Osteocyte (in vitro differentiated cells): ENCODE measurements at regions not wholly inside any gene's neighbourhood (a gene's known extent, or its start where the extent isn't known, plus 50 kb on each side); places are given as distances from the start of the nearest gene placed in this dataset.

Experiments
- DNase-seq: peaks from one replicate; pipeline ENCODE4 v3.0.0; 2021; ENCODE audit warnings: mixed read lengths; ENCODE audit not compliant: unreplicated experiment; ENCODE audit errors: extremely low spot score
- H3K27ac Mint-ChIP-seq: one replicate; pipeline ENCODE4 v1.8.0; 2021; ENCODE audit warnings: mild to moderate bottlenecking, mixed read lengths; ENCODE audit not compliant: unreplicated experiment
- H3K27me3 Mint-ChIP-seq: one replicate; pipeline ENCODE4 v1.8.0; 2021; ENCODE audit warnings: mixed read lengths; ENCODE audit not compliant: unreplicated experiment
- H3K36me3 Mint-ChIP-seq: one replicate; pipeline ENCODE4 v1.8.0; 2021; ENCODE audit warnings: mixed read lengths; ENCODE audit not compliant: unreplicated experiment
- H3K4me1 Mint-ChIP-seq: one replicate; pipeline ENCODE4 v1.8.0; 2021; ENCODE audit warnings: mixed read lengths; ENCODE audit not compliant: unreplicated experiment
- H3K4me3 Mint-ChIP-seq: one replicate; pipeline ENCODE4 v1.8.0; 2021; ENCODE audit warnings: mild to moderate bottlenecking, moderate library complexity, mixed read lengths; ENCODE audit not compliant: unreplicated experiment
- H3K9me3 Mint-ChIP-seq: one replicate; pipeline ENCODE4 v1.8.0; 2021; ENCODE audit warnings: mixed read lengths; ENCODE audit not compliant: unreplicated experiment
- TF ChIP-seq, protein P1 (sequence below): fragments of 200-600 bp; sonication (generic); IDR thresholded peaks from 2 replicates; pipeline ENCODE4 v1.5.0; 2021; ENCODE audit warnings: antibody characterized with exemption, mild to moderate bottlenecking, moderate library complexity

- H3K27ac Mint-ChIP-seq, result no peak overlapping the region
- no peaks in the 10 kb centered on the region for H3K4me1 Mint-ChIP-seq
- no peak for DNase-seq
- H3K27me3 Mint-ChIP-seq, result peaks cover 2% of the 10 kb centered on the region
- TF ChIP-seq, protein P1, sequence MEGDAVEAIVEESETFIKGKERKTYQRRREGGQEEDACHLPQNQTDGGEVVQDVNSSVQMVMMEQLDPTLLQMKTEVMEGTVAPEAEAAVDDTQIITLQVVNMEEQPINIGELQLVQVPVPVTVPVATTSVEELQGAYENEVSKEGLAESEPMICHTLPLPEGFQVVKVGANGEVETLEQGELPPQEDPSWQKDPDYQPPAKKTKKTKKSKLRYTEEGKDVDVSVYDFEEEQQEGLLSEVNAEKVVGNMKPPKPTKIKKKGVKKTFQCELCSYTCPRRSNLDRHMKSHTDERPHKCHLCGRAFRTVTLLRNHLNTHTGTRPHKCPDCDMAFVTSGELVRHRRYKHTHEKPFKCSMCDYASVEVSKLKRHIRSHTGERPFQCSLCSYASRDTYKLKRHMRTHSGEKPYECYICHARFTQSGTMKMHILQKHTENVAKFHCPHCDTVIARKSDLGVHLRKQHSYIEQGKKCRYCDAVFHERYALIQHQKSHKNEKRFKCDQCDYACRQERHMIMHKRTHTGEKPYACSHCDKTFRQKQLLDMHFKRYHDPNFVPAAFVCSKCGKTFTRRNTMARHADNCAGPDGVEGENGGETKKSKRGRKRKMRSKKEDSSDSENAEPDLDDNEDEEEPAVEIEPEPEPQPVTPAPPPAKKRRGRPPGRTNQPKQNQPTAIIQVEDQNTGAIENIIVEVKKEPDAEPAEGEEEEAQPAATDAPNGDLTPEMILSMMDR, result no peak
- no peak overlapping the region for H3K4me3 Mint-ChIP-seq
- no peaks in the 10 kb centered on the region for H3K9me3 Mint-ChIP-seq
- H3K36me3 Mint-ChIP-seq, result no peaks in the 10 kb centered on the region
Measured at GRCh38 chr6:120302041-120302440, 952.5 kb upstream of the MAN1A1 start.

DNA sequence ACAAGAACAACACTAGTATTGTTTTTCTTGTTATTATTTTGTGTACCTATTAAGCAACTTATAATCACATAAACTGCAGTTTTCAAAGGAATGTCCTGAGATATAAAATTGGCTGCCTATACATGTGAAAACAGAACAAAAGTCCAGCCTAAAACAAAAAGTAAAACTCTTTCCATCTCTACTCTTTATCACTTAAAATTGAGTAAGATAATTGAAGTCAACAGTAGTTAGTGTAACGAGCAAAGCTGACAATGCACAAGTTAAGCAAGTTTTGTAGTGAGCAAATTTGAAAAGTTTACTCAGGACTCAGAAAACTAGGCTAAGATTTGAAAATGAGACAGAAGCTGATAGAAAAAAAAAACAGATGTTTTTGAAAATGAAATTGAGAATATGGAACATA is 941.4 kb upstream of the MAN1A1 start:
- no peak for DNase-seq
- no peak overlapping the region for H3K27ac Mint-ChIP-seq
- TF ChIP-seq, protein P1, result no peak
- no peaks in the 10 kb centered on the region for H3K9me3 Mint-ChIP-seq
- H3K4me1 Mint-ChIP-seq, result no peaks in the 10 kb centered on the region
- no peaks in the 10 kb centered on the region for H3K36me3 Mint-ChIP-seq
- no peaks in the 10 kb centered on the region for H3K27me3 Mint-ChIP-seq
- H3K4me3 Mint-ChIP-seq, result no peak overlapping the region

DNA sequence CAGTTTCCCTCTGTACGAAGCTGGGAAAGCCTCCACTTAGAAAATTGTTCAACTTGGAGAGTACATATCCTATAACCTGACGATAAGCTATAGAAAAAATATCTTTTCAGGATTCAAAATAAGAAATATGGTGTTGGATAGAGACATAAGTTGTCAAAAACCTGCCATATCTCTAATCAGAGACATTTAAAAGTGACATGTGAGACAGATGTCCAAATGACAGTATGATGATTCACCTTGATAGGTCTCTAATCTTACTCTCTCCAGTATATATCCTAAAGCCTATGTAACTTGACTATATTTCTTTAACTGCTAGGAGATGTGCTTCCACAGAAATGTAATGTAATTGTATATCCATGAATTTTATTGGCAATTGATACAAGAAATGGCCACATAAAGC is 932.4 kb upstream of the MAN1A1 start:
- Mint-ChIP-seq H3K36me3 (no peaks in the 10 kb centered on the region), H3K4me3 (no peak overlapping the region), H3K27ac (no peak overlapping the region), H3K27me3 (no peaks in the 10 kb centered on the region), H3K4me1 (no peaks in the 10 kb centered on the region), H3K9me3 (no peaks in the 10 kb centered on the region)
- DNase-seq, result no peak
- TF ChIP-seq, protein P1, result no peak

DNA sequence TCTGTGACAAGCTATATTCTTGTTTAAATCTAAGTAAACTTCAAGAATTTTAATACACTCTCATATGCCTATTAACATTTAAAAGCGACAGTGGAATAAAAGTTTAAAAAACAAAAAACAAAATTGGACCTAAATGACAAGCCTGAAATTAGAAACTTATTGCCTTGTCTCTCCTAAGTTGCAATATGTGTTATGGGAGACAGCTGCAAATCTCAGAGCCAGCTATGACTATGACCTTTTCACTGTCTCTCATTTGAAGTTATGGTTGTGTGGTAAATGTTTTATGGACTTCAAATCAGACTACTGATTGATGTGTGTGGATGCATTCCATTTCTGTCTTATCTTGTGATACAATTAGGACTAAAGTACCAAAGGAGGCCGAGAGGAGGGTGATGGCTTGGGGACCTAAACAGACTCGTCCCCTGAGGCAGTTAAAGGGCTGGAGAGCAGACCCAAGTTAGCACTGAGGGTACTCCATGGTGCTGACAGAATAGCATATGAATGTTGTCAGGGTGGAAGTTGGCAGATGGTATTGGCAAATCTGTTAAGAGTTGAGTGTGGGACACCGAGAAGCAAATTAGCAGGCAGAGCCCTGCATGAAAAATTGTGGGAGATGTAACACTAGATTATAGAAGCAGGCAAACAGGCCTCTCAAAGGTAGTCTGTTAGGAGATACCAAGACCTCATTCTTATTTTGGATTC is 930.1 kb upstream of the MAN1A1 start:
- Mint-ChIP-seq H3K9me3 (no peaks in the 10 kb centered on the region), H3K36me3 (no peaks in the 10 kb centered on the region), H3K4me1 (no peaks in the 10 kb centered on the region), H3K27me3 (no peaks in the 10 kb centered on the region), H3K27ac (no peak overlapping the region), H3K4me3 (no peak overlapping the region)
- DNase-seq, result no peak
- TF ChIP-seq, protein P1, result no peak

DNA sequence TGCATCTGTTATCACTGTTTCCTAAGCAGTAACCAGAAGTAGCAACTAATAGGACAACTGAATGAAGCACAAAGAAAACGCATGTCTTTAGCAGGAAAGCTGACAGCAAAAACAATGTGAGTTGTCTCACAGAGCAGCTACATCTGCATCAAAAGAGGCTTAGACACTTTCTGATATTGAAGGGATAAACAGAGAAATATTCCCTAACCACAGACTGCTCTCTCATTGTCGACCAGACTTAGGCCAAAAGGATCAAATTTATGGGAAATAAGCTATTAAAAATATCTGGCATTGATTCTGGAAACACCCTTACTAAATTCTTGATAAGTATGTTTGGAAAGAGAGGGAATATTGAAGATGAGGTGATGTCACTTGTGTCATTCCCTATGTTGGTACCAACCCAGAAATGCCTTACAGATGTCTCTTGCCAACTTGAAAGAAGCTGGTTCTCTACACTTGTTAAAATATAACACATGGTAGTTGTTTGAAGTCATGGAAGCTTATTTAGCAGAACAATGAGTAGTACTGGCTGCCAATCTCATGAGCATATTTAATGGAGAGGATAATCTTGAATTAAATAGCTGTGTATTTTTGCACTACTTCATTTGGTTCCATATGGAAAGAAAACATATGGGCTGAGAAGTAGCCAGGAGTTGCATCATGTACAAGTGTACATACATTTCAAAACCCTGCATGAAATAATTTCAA is 929.3 kb upstream of the MAN1A1 start:
- Mint-ChIP-seq H3K4me3 (no peak overlapping the region), H3K27ac (no peak overlapping the region), H3K9me3 (no peaks in the 10 kb centered on the region), H3K27me3 (no peaks in the 10 kb centered on the region), H3K36me3 (no peaks in the 10 kb centered on the region), H3K4me1 (no peaks in the 10 kb centered on the region)
- TF ChIP-seq, protein P1, result no peak
- no peak for DNase-seq
